ENCODE measurements at regions not wholly inside any gene's neighbourhood (a gene's known extent, or its start where the extent isn't known, plus 50 kb on each side); places are given as distances from the start of the nearest gene placed in this dataset.

DNA sequence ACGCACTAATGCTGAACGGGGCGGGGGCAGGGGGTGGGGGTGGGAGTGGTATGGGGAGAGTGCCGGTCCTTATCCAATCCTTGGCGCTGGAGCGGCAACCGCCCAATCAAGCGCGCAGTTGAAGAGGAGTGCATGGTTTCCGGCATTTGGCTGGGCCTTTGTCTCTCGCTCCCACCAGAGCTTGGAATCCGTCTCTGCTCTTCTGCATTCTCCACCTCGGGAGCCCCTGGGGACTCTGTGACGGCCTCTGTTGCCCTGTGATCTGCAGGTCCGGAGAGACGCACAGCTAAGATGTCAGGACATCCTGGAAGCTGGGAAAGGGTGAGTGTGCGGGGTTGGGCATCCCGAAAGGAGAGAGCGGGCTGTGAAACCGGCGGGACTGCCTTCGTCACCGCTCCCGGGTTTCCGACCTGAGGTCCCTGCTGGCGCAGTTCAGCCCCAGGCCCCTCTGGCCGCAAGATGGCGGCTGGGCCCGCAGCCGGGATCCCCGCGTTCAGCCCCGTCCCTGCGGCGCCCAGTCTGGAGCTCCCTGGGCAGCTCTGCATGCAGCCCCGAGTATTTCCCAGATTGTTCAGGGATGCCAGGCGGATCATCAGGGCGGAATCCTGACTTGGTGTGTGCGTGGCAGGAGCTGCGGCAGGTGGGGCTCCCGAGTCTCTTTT lies 53.6 kb upstream of the ZNF254 start:
- TF ChIP-seq POLR2AphosphoS5 (IDR thresholded peaks at IDR 0.05; ENCODE audit: insufficient read depth in 1 of 2, low read depth in 1 of 2): peak; percentile 19 to 87
- TF ChIP-seq, protein P1, sequence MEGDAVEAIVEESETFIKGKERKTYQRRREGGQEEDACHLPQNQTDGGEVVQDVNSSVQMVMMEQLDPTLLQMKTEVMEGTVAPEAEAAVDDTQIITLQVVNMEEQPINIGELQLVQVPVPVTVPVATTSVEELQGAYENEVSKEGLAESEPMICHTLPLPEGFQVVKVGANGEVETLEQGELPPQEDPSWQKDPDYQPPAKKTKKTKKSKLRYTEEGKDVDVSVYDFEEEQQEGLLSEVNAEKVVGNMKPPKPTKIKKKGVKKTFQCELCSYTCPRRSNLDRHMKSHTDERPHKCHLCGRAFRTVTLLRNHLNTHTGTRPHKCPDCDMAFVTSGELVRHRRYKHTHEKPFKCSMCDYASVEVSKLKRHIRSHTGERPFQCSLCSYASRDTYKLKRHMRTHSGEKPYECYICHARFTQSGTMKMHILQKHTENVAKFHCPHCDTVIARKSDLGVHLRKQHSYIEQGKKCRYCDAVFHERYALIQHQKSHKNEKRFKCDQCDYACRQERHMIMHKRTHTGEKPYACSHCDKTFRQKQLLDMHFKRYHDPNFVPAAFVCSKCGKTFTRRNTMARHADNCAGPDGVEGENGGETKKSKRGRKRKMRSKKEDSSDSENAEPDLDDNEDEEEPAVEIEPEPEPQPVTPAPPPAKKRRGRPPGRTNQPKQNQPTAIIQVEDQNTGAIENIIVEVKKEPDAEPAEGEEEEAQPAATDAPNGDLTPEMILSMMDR (IDR thresholded peaks at IDR 0.05): no peak

Measured in vagina (tissue), 2 donors.